RWPE2 (cell line): ENCODE measurements at regions not wholly inside any gene's neighbourhood (a gene's known extent, or its start where the extent isn't known, plus 50 kb on each side); places are given as distances from the start of the nearest gene placed in this dataset.

ENCODE experiments used
- ATAC-seq: fragments of 200-7000 bp; cut with Tn5 transposase; 3 replicates; pipeline ENCODE4 v1.9.1; 2021; ENCODE audit warnings: low read depth
- DNase-seq: peaks from one replicate; pipeline ENCODE4 v3.0.0-alpha.2; 2020; ENCODE audit warnings: low spot score
- H3K27ac ChIP-seq: fragments of 450-650 bp; 2 replicates; pipeline ENCODE4 v1.5.1; 2017; ENCODE audit warnings: mild to moderate bottlenecking; ENCODE audit not compliant: poor library complexity, severe bottlenecking
- H3K27me3 ChIP-seq: fragments of 250-450 bp; sonication (Bioruptor Pico); 2 replicates; pipeline ENCODE4 v1.5.1; 2021; ENCODE audit warnings: mild to moderate bottlenecking, moderate library complexity; ENCODE audit not compliant: insufficient read depth, poor library complexity, severe bottlenecking
- H3K36me3 ChIP-seq: fragments of 250-450 bp; sonication (Bioruptor Pico); 2 replicates; pipeline ENCODE4 v1.5.1; 2020; ENCODE audit warnings: low read depth, mild to moderate bottlenecking, moderate library complexity
- H3K4me1 ChIP-seq: fragments of 250-450 bp; sonication (Bioruptor Pico); 2 replicates; pipeline ENCODE4 v1.5.1; 2021; ENCODE audit warnings: mild to moderate bottlenecking, moderate library complexity; ENCODE audit not compliant: insufficient read depth, poor library complexity, severe bottlenecking
- H3K4me3 ChIP-seq: fragments of 250-450 bp; sonication (Bioruptor Pico); 2 replicates; pipeline ENCODE4 v1.5.1; 2021; ENCODE audit warnings: mild to moderate bottlenecking, moderate library complexity; ENCODE audit not compliant: severe bottlenecking
- H3K9me3 ChIP-seq: fragments of 250-450 bp; sonication (Bioruptor Pico); 2 replicates; pipeline ENCODE4 v1.5.1; 2021; ENCODE audit warnings: mild to moderate bottlenecking, moderate library complexity; ENCODE audit not compliant: severe bottlenecking
- CTCF ChIP-seq: fragments of 450-650 bp; IDR thresholded peaks from one replicate; pipeline ENCODE4 v1.5.1; 2017; ENCODE audit warnings: mild to moderate bottlenecking, moderate library complexity; ENCODE audit not compliant: poor library complexity, severe bottlenecking

- H3K27me3 ChIP-seq, result peaks cover 100% of the 10 kb centered on the region
- no peak for ATAC-seq
- TF ChIP-seq CTCF, result no peak
These were observed 231.0 kb downstream of the RBFOX3 start for GRCh38 chr17:79379700-79380445.

GRCh38 chr17:79377230-79377786 lies 233.5 kb downstream of the RBFOX3 start:
- no peak overlapping the region for H3K27ac ChIP-seq
- H3K27me3 ChIP-seq, result peaks cover 98% of the 10 kb centered on the region
- ATAC-seq (no peak), DNase-seq (no peak)
- H3K9me3 ChIP-seq, result no peaks in the 10 kb centered on the region
- TF ChIP-seq CTCF, result no peak
- no peaks in the 10 kb centered on the region for H3K4me1 ChIP-seq
- H3K4me3 ChIP-seq, result no peak overlapping the region
- H3K36me3 ChIP-seq, result no peaks in the 10 kb centered on the region

More at GRCh38 chr17:79379700-79380445, 231.0 kb downstream of the RBFOX3 start:
- Histone ChIP-seq H3K4me3 (no peak overlapping the region), H3K27ac (no peak overlapping the region), H3K9me3 (no peaks in the 10 kb centered on the region), H3K4me1 (no peaks in the 10 kb centered on the region), H3K36me3 (no peaks in the 10 kb centered on the region)
- no peak for DNase-seq

GRCh38 chr17:79374807-79375206 lies 236.0 kb downstream of the RBFOX3 start:
- H3K27ac ChIP-seq, result no peak overlapping the region
- no peak overlapping the region for H3K4me3 ChIP-seq
- TF ChIP-seq CTCF, result no peak
- H3K27me3 ChIP-seq, result peaks cover 73% of the 10 kb centered on the region
- ATAC-seq (no peak), DNase-seq (no peak)
- no peaks in the 10 kb centered on the region for H3K36me3 ChIP-seq
- H3K9me3 ChIP-seq, result no peaks in the 10 kb centered on the region
- H3K4me1 ChIP-seq, result no peaks in the 10 kb centered on the region

- Histone ChIP-seq H3K27me3 (peaks cover 67% of the 10 kb centered on the region), H3K4me1 (no peaks in the 10 kb centered on the region), H3K4me3 (no peak overlapping the region), H3K9me3 (no peaks in the 10 kb centered on the region), H3K27ac (no peak overlapping the region), H3K36me3 (no peaks in the 10 kb centered on the region)
- ATAC-seq (no peak), DNase-seq (no peak)
- no peak for TF ChIP-seq CTCF
These were observed 236.7 kb downstream of the RBFOX3 start for GRCh38 chr17:79374087-79374689.
